ENCODE measurements at regions not wholly inside any gene's neighbourhood (a gene's known extent, or its start where the extent isn't known, plus 50 kb on each side); places are given as distances from the start of the nearest gene placed in this dataset.
A peak's percentile ranks its signal among the peaks of the same experiment; 100 is the strongest.
"Not testable (repeated sequence)": the region's sequence is repeated elsewhere in the genome, so short reads cannot be mapped to it uniquely, and the experiment has no call there.

GRCh38 chr6:81373414-81373813 is 379.1 kb downstream of the TENT5A start:
- DNase-seq (ENCODE audit: low read depth), result peak; percentile 24
- no peak for TF ChIP-seq CTCF (conservative IDR thresholded peaks at IDR 0.05; ENCODE audit: control insufficient read depth, insufficient read depth, low read depth, low read length)
- no peak overlapping the region for H3K4me3 ChIP-seq (ENCODE audit: control insufficient read depth, low read depth, low read length)

GRCh38 chr6:81371930-81372329 is 380.6 kb downstream of the TENT5A start:
- no peak for TF ChIP-seq CTCF (conservative IDR thresholded peaks at IDR 0.05; ENCODE audit: control insufficient read depth, insufficient read depth, low read depth, low read length)
- no peak for DNase-seq (ENCODE audit: low read depth)

GRCh38 chr6:81366972-81367371 is 385.5 kb downstream of the TENT5A start:
- no peak for DNase-seq (ENCODE audit: low read depth)
- no peak overlapping the region for H3K4me3 ChIP-seq (ENCODE audit: control insufficient read depth, low read depth, low read length)
- TF ChIP-seq CTCF (conservative IDR thresholded peaks at IDR 0.05; ENCODE audit: control insufficient read depth, insufficient read depth, low read depth, low read length), result no peak

More at GRCh38 chr6:81371930-81372329, 380.6 kb downstream of the TENT5A start:
- H3K4me3 ChIP-seq (ENCODE audit: control insufficient read depth, low read depth, low read length), result no peak overlapping the region

- no peak for TF ChIP-seq CTCF (conservative IDR thresholded peaks at IDR 0.05; ENCODE audit: control insufficient read depth, insufficient read depth, low read depth, low read length)
- H3K4me3 ChIP-seq (ENCODE audit: control insufficient read depth, low read depth, low read length), result no peak overlapping the region
- DNase-seq (ENCODE audit: low read depth), result peak; percentile 75
Observed at GRCh38 chr6:81362246-81362645, 390.2 kb downstream of the TENT5A start.

GRCh38 chr6:81353262-81353661 is 399.2 kb downstream of the TENT5A start:
- DNase-seq (ENCODE audit: low read depth), result no peak
- TF ChIP-seq CTCF (conservative IDR thresholded peaks at IDR 0.05; ENCODE audit: control insufficient read depth, insufficient read depth, low read depth, low read length), result no peak
- no peak overlapping the region for H3K4me3 ChIP-seq (ENCODE audit: control insufficient read depth, low read depth, low read length)

- DNase-seq (ENCODE audit: low read depth); H3K4me3 ChIP-seq (ENCODE audit: control insufficient read depth, low read depth, low read length): not testable (repeated sequence)
Observed at GRCh38 chr6:81344026-81344425, 408.5 kb downstream of the TENT5A start.

GRCh38 chr6:81340946-81341345 is 411.5 kb downstream of the TENT5A start:
- H3K4me3 ChIP-seq (ENCODE audit: control insufficient read depth, low read depth, low read length), result no peak overlapping the region
- DNase-seq (ENCODE audit: low read depth), result no peak
- TF ChIP-seq CTCF (conservative IDR thresholded peaks at IDR 0.05; ENCODE audit: control insufficient read depth, insufficient read depth, low read depth, low read length), result no peak
